GM23338 (cell line): ENCODE measurements at regions not wholly inside any gene's neighbourhood (a gene's known extent, or its start where the extent isn't known, plus 50 kb on each side); places are given as distances from the start of the nearest gene placed in this dataset.

Experiments used
- ATAC-seq: fragments of 200-7000 bp; cut with Tn5 transposase; 3 replicates; pipeline ENCODE4 v1.9.1; 2020
- DNase-seq: peaks from one replicate; pipeline ENCODE4 v3.0.0-alpha.2; 2015; ENCODE audit warnings: low spot score
- H2AFZ ChIP-seq: fragments of 200-600 bp; sonication (generic); 2 replicates; pipeline ENCODE4 v1.8.0; 2016; ENCODE audit warnings: antibody characterized with exemption, mild to moderate bottlenecking, moderate library complexity
- H3F3A ChIP-seq: fragments of 200-600 bp; sonication (generic); replicated peaks from 2 replicates; pipeline ENCODE4 v1.8.0; 2017; ENCODE audit warnings: antibody characterized with exemption, mixed run types, low read depth
- H3K27ac ChIP-seq: fragments of 200-600 bp; sonication (generic); 2 replicates; pipeline ENCODE4 v1.6.1; 2016; ENCODE audit warnings: low read depth
- H3K27me3 ChIP-seq: fragments of 200-600 bp; sonication (generic); 2 replicates; pipeline ENCODE4 v1.8.0; 2016; ENCODE audit warnings: mild to moderate bottlenecking, mixed run types, moderate library complexity; ENCODE audit not compliant: insufficient read depth
- H3K36me3 ChIP-seq: fragments of 200-600 bp; sonication (generic); 2 replicates; pipeline ENCODE4 v1.8.0; 2016; ENCODE audit warnings: mild to moderate bottlenecking; ENCODE audit not compliant: insufficient read depth
- H3K4me1 ChIP-seq: fragments of 200-600 bp; sonication (generic); 2 replicates; pipeline ENCODE4 v1.8.0; 2016; ENCODE audit warnings: mild to moderate bottlenecking, moderate library complexity; ENCODE audit not compliant: insufficient read depth
- H3K4me2 ChIP-seq: fragments of 200-600 bp; sonication (generic); 2 replicates; pipeline ENCODE4 v1.7.1; 2017; ENCODE audit warnings: mixed run types
- H3K4me3 ChIP-seq: fragments of 200-600 bp; sonication (generic); 2 replicates; pipeline ENCODE4 v1.6.1; 2016; ENCODE audit warnings: mixed run types
- H3K79me2 ChIP-seq: fragments of 200-600 bp; sonication (generic); replicated peaks from 2 replicates; pipeline ENCODE4 v1.8.0; 2017; ENCODE audit warnings: mild to moderate bottlenecking; ENCODE audit not compliant: insufficient read depth
- H3K9me2 ChIP-seq: fragments of 200-600 bp; sonication (generic); 2 replicates; pipeline ENCODE4 v1.8.0; 2017; ENCODE audit not compliant: insufficient read depth
- H4K20me1 ChIP-seq: fragments of 200-600 bp; sonication (generic); replicated peaks from 2 replicates; pipeline ENCODE4 v1.8.0; 2017; ENCODE audit warnings: mild to moderate bottlenecking; ENCODE audit not compliant: insufficient read depth
- H3K27ac Mint-ChIP-seq: 2 replicates; pipeline ENCODE4 v1.8.0; 2020; ENCODE audit warnings: inconsistent platforms, mild to moderate bottlenecking, moderate library complexity, mixed read lengths
- H3K27me3 Mint-ChIP-seq: 3 replicates; pipeline ENCODE4 v1.8.0; 2022; ENCODE audit warnings: low read depth, mild to moderate bottlenecking, moderate library complexity, mixed read lengths, inconsistent platforms; ENCODE audit not compliant: insufficient read depth, poor library complexity
- H3K36me3 Mint-ChIP-seq: 3 replicates; pipeline ENCODE4 v1.8.0; 2021; ENCODE audit warnings: low read depth, mild to moderate bottlenecking, inconsistent platforms, moderate library complexity, mixed read lengths
- H3K4me1 Mint-ChIP-seq: 3 replicates; pipeline ENCODE4 v1.8.0; 2020; ENCODE audit warnings: mild to moderate bottlenecking, inconsistent platforms, mixed read lengths
- H3K4me3 Mint-ChIP-seq: 3 replicates; pipeline ENCODE4 v1.8.0; 2021; ENCODE audit warnings: moderate library complexity, mild to moderate bottlenecking, inconsistent platforms, mixed read lengths
- H3K9me3 Mint-ChIP-seq: 3 replicates; pipeline ENCODE4 v1.8.0; 2020; ENCODE audit warnings: moderate library complexity, mild to moderate bottlenecking, inconsistent platforms, mixed read lengths
- CREB1 ChIP-seq: fragments of 250-450 bp; sonication (Bioruptor Pico); IDR thresholded peaks from 2 replicates; pipeline ENCODE4 v1.5.0; 2020; ENCODE audit warnings: low read depth, mild to moderate bottlenecking, moderate library complexity
- CTCF ChIP-seq, 2 experiments: fragments of 200-600 bp in 1 of 2; sonication (generic) in 1 of 2; conservative IDR thresholded peaks; 2 replicates each; pipeline versions ENCODE4 v1.5.1 to v1.6.1; 2016 to 2017; ENCODE audit warnings: antibody characterized with exemption in 2 of 2, low read depth in 2 of 2, mild to moderate bottlenecking in 2 of 2, moderate library complexity in 1 of 2
- ETS1 ChIP-seq: IDR thresholded peaks from 2 replicates; pipeline ENCODE4 v1.6.1; 2016; ENCODE audit warnings: antibody characterized with exemption
- EZH2 ChIP-seq: fragments of 200-600 bp; sonication (generic); IDR thresholded peaks from one replicate; pipeline ENCODE4 v1.8.0; 2017; ENCODE audit warnings: antibody characterized with exemption, mild to moderate bottlenecking, low read depth; ENCODE audit not compliant: unreplicated experiment
- EZH2phosphoT487 ChIP-seq: fragments of 200-600 bp; sonication (generic); IDR thresholded peaks from one replicate; pipeline ENCODE4 v1.8.1; 2018; ENCODE audit warnings: antibody characterized with exemption; ENCODE audit not compliant: unreplicated experiment
- JUNB ChIP-seq: IDR thresholded peaks from one replicate; pipeline ENCODE4 v1.6.1; 2016; ENCODE audit warnings: antibody characterized with exemption; ENCODE audit not compliant: unreplicated experiment
- NANOG ChIP-seq: IDR thresholded peaks from 2 replicates; pipeline ENCODE4 v1.6.1; 2016; ENCODE audit warnings: antibody characterized with exemption, borderline replicate concordance
- POLR2AphosphoS5 ChIP-seq: IDR thresholded peaks from 2 replicates; pipeline ENCODE4 v1.6.1; 2016; ENCODE audit warnings: antibody characterized with exemption, low read depth
- REST ChIP-seq: IDR thresholded peaks from one replicate; pipeline ENCODE4 v1.6.1; 2018; ENCODE audit warnings: antibody characterized with exemption; ENCODE audit not compliant: unreplicated experiment
- STAT1 ChIP-seq: IDR thresholded peaks from one replicate; pipeline ENCODE4 v1.6.1; 2016; ENCODE audit warnings: antibody characterized with exemption; ENCODE audit not compliant: unreplicated experiment
- ZNF114 ChIP-seq: fragments of 250-450 bp; sonication (Bioruptor Pico); IDR thresholded peaks from 2 replicates; pipeline ENCODE4 v1.5.0; 2020; ENCODE audit warnings: mild to moderate bottlenecking, moderate library complexity
- ZNF331 ChIP-seq: fragments of 250-450 bp; sonication (Bioruptor Pico); IDR thresholded peaks from 2 replicates; pipeline ENCODE4 v1.5.0; 2020; ENCODE audit warnings: low read depth, mild to moderate bottlenecking, moderate library complexity
- ZNF462 ChIP-seq: fragments of 250-450 bp; sonication (Bioruptor Pico); IDR thresholded peaks from 2 replicates; pipeline ENCODE4 v1.5.0; 2020; ENCODE audit warnings: mild to moderate bottlenecking, moderate library complexity

- H4K20me1 ChIP-seq: no peaks in the 10 kb centered on the region
- no peaks in the 10 kb centered on the region for H3K79me2 ChIP-seq
- H3K9me3 Mint-ChIP-seq: no peaks in the 10 kb centered on the region; the same call in 2 of the 3 replicates
- H3K4me1 Mint-ChIP-seq: peaks cover 5% of the 10 kb centered on the region; the same call in 2 of the 3 replicates
- H3K36me3 ChIP-seq: no peaks in the 10 kb centered on the region
- ATAC-seq (no peak), DNase-seq (no peak)
- no peak overlapping the region for H3K4me3 ChIP-seq
- H3K9me2 ChIP-seq: no peaks in the 10 kb centered on the region
- TF ChIP-seq STAT1: no peak
- TF ChIP-seq EZH2phosphoT487: no peak
- TF ChIP-seq POLR2AphosphoS5: no peak
- TF ChIP-seq NANOG: no peak
- no peak for TF ChIP-seq ZNF114 (CRISPR knock-in tag)
- no peak for TF ChIP-seq JUNB
- TF ChIP-seq CREB1 (CRISPR knock-in tag): no peak
- no peak for TF ChIP-seq CTCF (conservative IDR thresholded peaks at IDR 0.05; ENCODE audit: low read depth in 2 of 2)
- TF ChIP-seq ETS1: no peak
- no peak for TF ChIP-seq ZNF462 (CRISPR knock-in tag)
- TF ChIP-seq ZNF331 (CRISPR knock-in tag): no peak
- TF ChIP-seq EZH2: no peak
- no peak for TF ChIP-seq REST
- peaks cover 6% of the 10 kb centered on the region; the same call in 1 of the 3 replicates for H3K36me3 Mint-ChIP-seq
- H3K27me3 Mint-ChIP-seq: no peaks in the 10 kb centered on the region
- H3K27me3 ChIP-seq: no peaks in the 10 kb centered on the region
- no peak overlapping the region for H3K27ac Mint-ChIP-seq
- no peak overlapping the region for H3K27ac ChIP-seq
- no peak overlapping the region for H3K4me3 Mint-ChIP-seq
- no peak overlapping the region; the same call in 1 of the 2 replicates for H2AFZ ChIP-seq
- H3F3A ChIP-seq: no peaks in the 10 kb centered on the region
- no peak overlapping the region for H3K4me2 ChIP-seq
- no peaks in the 10 kb centered on the region for H3K4me1 ChIP-seq
These were observed 173.1 kb upstream of the USP9X start for GRCh38 chrX:40912166-40912565.
